ENCODE measurements at regions not wholly inside any gene's neighbourhood (a gene's known extent, or its start where the extent isn't known, plus 50 kb on each side); places are given as distances from the start of the nearest gene placed in this dataset.

DNA sequence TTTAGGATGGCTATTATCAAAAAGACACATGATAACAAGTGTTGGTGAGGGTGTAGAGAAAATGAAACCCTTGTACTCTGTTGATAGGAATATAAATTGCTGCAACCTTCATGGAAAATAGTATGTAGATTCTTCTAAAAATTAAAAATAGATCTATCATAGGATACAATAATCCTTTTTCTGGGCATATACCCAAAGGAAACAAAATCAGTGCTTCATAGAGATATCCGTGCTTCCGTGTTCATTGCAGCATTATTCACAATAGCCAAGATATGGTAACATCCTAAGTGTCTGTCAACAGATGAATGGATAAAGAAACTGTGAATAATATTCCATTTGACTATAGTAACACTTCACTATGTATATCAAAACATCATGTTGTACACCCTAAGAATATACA lies 106.7 kb downstream of the MIS18A start:
- TF ChIP-seq, protein P1, sequence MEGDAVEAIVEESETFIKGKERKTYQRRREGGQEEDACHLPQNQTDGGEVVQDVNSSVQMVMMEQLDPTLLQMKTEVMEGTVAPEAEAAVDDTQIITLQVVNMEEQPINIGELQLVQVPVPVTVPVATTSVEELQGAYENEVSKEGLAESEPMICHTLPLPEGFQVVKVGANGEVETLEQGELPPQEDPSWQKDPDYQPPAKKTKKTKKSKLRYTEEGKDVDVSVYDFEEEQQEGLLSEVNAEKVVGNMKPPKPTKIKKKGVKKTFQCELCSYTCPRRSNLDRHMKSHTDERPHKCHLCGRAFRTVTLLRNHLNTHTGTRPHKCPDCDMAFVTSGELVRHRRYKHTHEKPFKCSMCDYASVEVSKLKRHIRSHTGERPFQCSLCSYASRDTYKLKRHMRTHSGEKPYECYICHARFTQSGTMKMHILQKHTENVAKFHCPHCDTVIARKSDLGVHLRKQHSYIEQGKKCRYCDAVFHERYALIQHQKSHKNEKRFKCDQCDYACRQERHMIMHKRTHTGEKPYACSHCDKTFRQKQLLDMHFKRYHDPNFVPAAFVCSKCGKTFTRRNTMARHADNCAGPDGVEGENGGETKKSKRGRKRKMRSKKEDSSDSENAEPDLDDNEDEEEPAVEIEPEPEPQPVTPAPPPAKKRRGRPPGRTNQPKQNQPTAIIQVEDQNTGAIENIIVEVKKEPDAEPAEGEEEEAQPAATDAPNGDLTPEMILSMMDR (IDR thresholded peaks at IDR 0.05), result no peak
- no peak for TF ChIP-seq POLR2A (IDR thresholded peaks at IDR 0.05)
